ENCODE measurements at regions not wholly inside any gene's neighbourhood (a gene's known extent, or its start where the extent isn't known, plus 50 kb on each side); places are given as distances from the start of the nearest gene placed in this dataset.

DNA sequence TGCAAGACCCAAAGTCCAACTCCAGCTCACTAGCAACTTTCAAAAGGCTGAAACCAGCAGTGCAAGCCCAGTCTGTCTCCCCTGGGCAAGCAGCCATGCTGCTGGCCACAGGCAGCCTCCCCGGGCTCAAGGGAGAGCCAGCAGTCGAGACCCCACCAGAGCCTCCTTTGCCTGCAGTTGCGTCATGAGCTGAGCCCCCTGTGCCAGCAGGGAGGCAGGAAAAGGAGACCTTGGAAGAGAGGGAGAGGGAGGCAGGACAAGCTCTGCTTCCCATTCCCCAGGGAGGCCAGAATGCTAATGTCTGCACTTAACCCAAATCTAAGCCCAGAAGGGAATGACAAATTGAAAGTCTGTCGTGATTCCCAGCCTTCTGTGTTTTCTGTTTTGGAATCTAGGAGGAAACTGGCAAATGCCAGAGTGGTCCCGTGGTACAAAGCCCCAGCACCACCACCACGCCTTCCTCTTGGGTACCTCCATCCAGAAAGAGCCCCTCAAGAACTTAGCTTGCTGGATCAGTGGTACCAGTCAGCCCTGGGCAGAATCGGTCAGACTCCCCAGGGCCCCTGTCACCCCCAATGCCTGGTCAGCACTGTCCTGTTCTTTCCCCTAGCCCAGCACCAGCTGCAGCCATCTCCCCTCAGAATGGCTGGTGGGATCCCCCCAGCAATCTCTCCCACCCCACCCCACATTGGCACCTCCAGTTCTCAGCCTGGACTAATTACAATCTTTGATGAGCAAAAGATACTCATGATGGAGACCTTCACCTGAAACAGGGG is 99.3 kb upstream of the TNRC6C start:
- TF ChIP-seq, protein P1, sequence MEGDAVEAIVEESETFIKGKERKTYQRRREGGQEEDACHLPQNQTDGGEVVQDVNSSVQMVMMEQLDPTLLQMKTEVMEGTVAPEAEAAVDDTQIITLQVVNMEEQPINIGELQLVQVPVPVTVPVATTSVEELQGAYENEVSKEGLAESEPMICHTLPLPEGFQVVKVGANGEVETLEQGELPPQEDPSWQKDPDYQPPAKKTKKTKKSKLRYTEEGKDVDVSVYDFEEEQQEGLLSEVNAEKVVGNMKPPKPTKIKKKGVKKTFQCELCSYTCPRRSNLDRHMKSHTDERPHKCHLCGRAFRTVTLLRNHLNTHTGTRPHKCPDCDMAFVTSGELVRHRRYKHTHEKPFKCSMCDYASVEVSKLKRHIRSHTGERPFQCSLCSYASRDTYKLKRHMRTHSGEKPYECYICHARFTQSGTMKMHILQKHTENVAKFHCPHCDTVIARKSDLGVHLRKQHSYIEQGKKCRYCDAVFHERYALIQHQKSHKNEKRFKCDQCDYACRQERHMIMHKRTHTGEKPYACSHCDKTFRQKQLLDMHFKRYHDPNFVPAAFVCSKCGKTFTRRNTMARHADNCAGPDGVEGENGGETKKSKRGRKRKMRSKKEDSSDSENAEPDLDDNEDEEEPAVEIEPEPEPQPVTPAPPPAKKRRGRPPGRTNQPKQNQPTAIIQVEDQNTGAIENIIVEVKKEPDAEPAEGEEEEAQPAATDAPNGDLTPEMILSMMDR (IDR thresholded peaks at IDR 0.05; ENCODE audit: insufficient read depth, low read length, poor library complexity, severe bottlenecking): no peak
- TF ChIP-seq EZH2phosphoT487 (conservative IDR thresholded peaks at IDR 0.05; ENCODE audit: low read length): no peak
